ENCODE measurements at regions not wholly inside any gene's neighbourhood (a gene's known extent, or its start where the extent isn't known, plus 50 kb on each side); places are given as distances from the start of the nearest gene placed in this dataset.

- TF ChIP-seq SIN3A (IDR thresholded peaks at IDR 0.05; ENCODE audit: borderline replicate concordance, low read depth, low read length) (no peak), CTCF (IDR thresholded peaks at IDR 0.05) (no peak), REST (IDR thresholded peaks at IDR 0.05; ENCODE audit: low read depth, low read length) (no peak), ELF1 (IDR thresholded peaks at IDR 0.05) (no peak), USF1 (IDR thresholded peaks at IDR 0.05; ENCODE audit: borderline replicate concordance, low read depth) (no peak), TEAD4 (IDR thresholded peaks at IDR 0.05; ENCODE audit: borderline replicate concordance, insufficient read depth) (no peak)
- CTCF ChIA-PET = no interaction called here
- Histone ChIP-seq H3K9me2 (no peaks in the 10 kb centered on the region), H3F3A (replicated peaks; ENCODE audit: insufficient read depth) (no peaks in the 10 kb centered on the region), H3K36me3 (replicated peaks in 1 of 2; ENCODE audit: control insufficient read depth in 1 of 2, insufficient read depth in 2 of 2, low read length in 1 of 2) (no peaks in the 10 kb centered on the region), H3K79me2 (ENCODE audit: insufficient read depth) (no peaks in the 10 kb centered on the region), H3K4me1 (ENCODE audit: control insufficient read depth in 1 of 2, insufficient read depth in 2 of 2, low read depth in 1 of 2, low read length in 1 of 2) (no peaks in the 10 kb centered on the region; a peak in 1 of 4 replicates), H3K9ac (no peak overlapping the region), H3K27ac (ENCODE audit: low read depth in 2 of 2, low read length in 1 of 2) (no peak overlapping the region), H3K4me3 (ENCODE audit: low read depth in 2 of 2, low read length in 1 of 2) (no peak overlapping the region), H2AFZ (ENCODE audit: low read depth) (no peak overlapping the region), H4K20me1 (ENCODE audit: insufficient read depth) (no peaks in the 10 kb centered on the region), H3K27me3 (ENCODE audit: insufficient read depth) (no peaks in the 10 kb centered on the region), H3K4me2 (no peak overlapping the region), H3K9me3 (no peaks in the 10 kb centered on the region)
- DNase-seq = no peak
- 57% methylated on average over 7 of the region's 7 CpGs for WGBS (ENCODE audit: low lambda C conversion rate)
- POLR2A ChIA-PET = no interaction called here
Measured at GRCh38 chr1:185467122-185467521, 150.1 kb upstream of the IVNS1ABP start.

GRCh38 chr1:185464777-185465176 is 147.7 kb upstream of the IVNS1ABP start:
- Histone ChIP-seq H4K20me1 (ENCODE audit: insufficient read depth) (no peaks in the 10 kb centered on the region), H3K79me2 (ENCODE audit: insufficient read depth) (no peaks in the 10 kb centered on the region), H3K4me1 (ENCODE audit: control insufficient read depth in 1 of 2, insufficient read depth in 2 of 2, low read depth in 1 of 2, low read length in 1 of 2) (no peaks in the 10 kb centered on the region; a peak in 1 of 4 replicates), H3K9me3 (no peaks in the 10 kb centered on the region), H3K27me3 (ENCODE audit: insufficient read depth) (no peaks in the 10 kb centered on the region), H3K36me3 (replicated peaks in 1 of 2; ENCODE audit: control insufficient read depth in 1 of 2, insufficient read depth in 2 of 2, low read length in 1 of 2) (no peaks in the 10 kb centered on the region), H3K4me3 (ENCODE audit: low read depth in 2 of 2, low read length in 1 of 2) (no peak overlapping the region), H3K27ac (ENCODE audit: low read depth in 2 of 2, low read length in 1 of 2) (no peak overlapping the region), H3K9me2 (no peaks in the 10 kb centered on the region), H3K4me2 (no peak overlapping the region), H3F3A (replicated peaks; ENCODE audit: insufficient read depth) (no peaks in the 10 kb centered on the region), H3K9ac (no peak overlapping the region), H2AFZ (ENCODE audit: low read depth) (no peak overlapping the region; the same call in 1 of the 2 replicates)
- DNase-seq = no peak
- ChIA-PET CTCF (interaction anchor here (0.6 kb wide), 1 partner anchor 307 kb away, joined by 3 read pairs; no protein-coding TSS in a partner anchor), POLR2A (no interaction called here)
- 27% methylated on average over 4 of the region's 4 CpGs for WGBS (ENCODE audit: low lambda C conversion rate)
- TF ChIP-seq CTCF (IDR thresholded peaks at IDR 0.05) = no peak
- TF ChIP-seq FOXM1 (IDR thresholded peaks at IDR 0.05; ENCODE audit: low read depth) = no peak
- no peak for TF ChIP-seq EP300 (IDR thresholded peaks at IDR 0.05; ENCODE audit: borderline replicate concordance in 1 of 2, low read depth in 1 of 2, low read length in 1 of 2)
- TF ChIP-seq TAF1 (IDR thresholded peaks at IDR 0.05; ENCODE audit: borderline replicate concordance, low read depth, low read length) = no peak
- no peak for TF ChIP-seq MAX (IDR thresholded peaks at IDR 0.05; ENCODE audit: low read depth)
- no peak for TF ChIP-seq FOXJ3 (CRISPR knock-in tag; IDR thresholded peaks at IDR 0.05)
- TF ChIP-seq SIN3A (IDR thresholded peaks at IDR 0.05; ENCODE audit: borderline replicate concordance, low read depth, low read length) = no peak
- no peak for TF ChIP-seq RXRA (IDR thresholded peaks at IDR 0.05; ENCODE audit: borderline replicate concordance, low read depth)
- TF ChIP-seq NFIC (IDR thresholded peaks at IDR 0.05; ENCODE audit: borderline replicate concordance) = no peak
- no peak for TF ChIP-seq YY1 (IDR thresholded peaks at IDR 0.05; ENCODE audit: low read depth)
- TF ChIP-seq ELF1 (IDR thresholded peaks at IDR 0.05) = no peak
- no peak for TF ChIP-seq MXI1 (IDR thresholded peaks at IDR 0.05; ENCODE audit: low read depth, low read length)
- TF ChIP-seq USF1 (IDR thresholded peaks at IDR 0.05; ENCODE audit: borderline replicate concordance, low read depth) = no peak
- no peak for TF ChIP-seq POLR2AphosphoS5 (IDR thresholded peaks at IDR 0.05; ENCODE audit: low read depth, low read length)
- no peak for TF ChIP-seq EZH2phosphoT487 (IDR thresholded peaks at IDR 0.05; ENCODE audit: borderline replicate concordance, low read depth)
